Kidney capillary endothelial cell (primary cell): ENCODE measurements at regions not wholly inside any gene's neighbourhood (a gene's known extent, or its start where the extent isn't known, plus 50 kb on each side); places are given as distances from the start of the nearest gene placed in this dataset.
A peak's percentile ranks its signal among the peaks of the same experiment; 100 is the strongest.
"Not testable (repeated sequence)": the region's sequence is repeated elsewhere in the genome, so short reads cannot be mapped to it uniquely, and the experiment has no call there.

Experiments used
- DNase-seq: peaks from one replicate; pipeline ENCODE4 v3.0.0-alpha.2; 2018; ENCODE audit warnings: low spot score

DNA sequence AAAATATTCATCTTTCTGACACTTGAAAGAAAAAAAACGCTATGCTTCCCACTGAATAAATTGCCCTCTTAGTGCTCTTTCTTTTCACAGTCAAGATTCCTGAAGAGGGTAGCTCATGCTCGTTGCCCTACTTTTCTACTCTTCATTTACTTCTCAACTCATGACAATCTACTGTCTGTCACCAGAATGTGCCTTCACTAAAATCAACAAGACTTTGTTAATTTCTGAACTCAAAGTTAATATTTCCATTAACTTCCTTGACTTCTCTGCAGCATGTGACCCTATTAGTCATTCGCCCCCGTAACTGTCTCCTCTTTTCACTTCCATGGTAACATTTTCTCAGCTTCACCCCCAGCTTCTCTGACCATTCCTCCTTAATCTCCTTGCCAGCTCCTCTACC lies 98.9 kb upstream of the MAPRE2 start:
- DNase-seq = no peak

GRCh38 chr18:34942975-34943374 lies 98.2 kb upstream of the MAPRE2 start:
- DNase-seq = no peak

- DNase-seq = no peak
Observed at GRCh38 chr18:34943587-34943986, 97.6 kb upstream of the MAPRE2 start.

GRCh38 chr18:34947711-34948125 lies 93.5 kb upstream of the MAPRE2 start:
- no peak for DNase-seq

- DNase-seq = no peak
Observed at GRCh38 chr18:34951625-34952379, 89.4 kb upstream of the MAPRE2 start.

GRCh38 chr18:34953212-34953611 lies 88.0 kb upstream of the MAPRE2 start:
- no peak for DNase-seq

DNA sequence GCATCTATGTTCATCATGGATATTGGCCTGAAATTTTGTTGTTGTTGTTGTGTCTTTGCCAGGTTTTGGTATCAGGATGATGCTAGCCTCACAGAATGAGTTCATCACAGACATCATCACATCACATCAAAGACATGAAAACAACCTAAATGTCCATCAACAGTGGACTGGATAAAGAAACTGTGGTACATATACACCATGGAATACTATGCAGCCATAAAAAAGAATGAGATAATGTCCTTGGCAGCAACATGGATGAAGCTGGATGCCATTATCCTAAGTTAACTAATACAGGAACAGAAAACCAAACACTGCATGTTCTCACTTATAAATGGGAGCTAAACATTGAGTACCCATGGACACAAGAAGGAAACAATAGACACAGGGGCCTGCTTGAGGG lies 85.7 kb upstream of the MAPRE2 start:
- not testable (repeated sequence) for DNase-seq

DNA sequence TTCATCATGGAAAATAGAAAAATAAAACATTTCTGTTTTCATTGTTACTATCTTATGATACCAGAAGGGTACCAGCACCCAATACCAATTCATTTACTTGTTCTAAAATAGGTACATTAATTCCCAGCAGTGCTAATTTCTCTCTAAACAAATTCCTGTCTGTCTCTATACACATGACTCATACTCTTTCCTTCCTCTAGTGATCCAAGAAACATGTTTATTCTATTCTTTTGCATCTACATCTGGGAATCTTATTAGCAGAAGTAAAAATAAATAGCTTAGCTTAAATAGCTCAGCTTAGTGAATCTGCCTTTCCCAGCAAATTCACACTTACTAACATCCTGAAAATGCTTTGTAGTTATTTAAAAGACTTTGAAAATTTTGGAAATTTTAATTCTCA lies 84.5 kb upstream of the MAPRE2 start:
- DNase-seq = peak; percentile 39

- DNase-seq = no peak
Observed at GRCh38 chr18:34957119-34957863, 83.9 kb upstream of the MAPRE2 start.

DNA sequence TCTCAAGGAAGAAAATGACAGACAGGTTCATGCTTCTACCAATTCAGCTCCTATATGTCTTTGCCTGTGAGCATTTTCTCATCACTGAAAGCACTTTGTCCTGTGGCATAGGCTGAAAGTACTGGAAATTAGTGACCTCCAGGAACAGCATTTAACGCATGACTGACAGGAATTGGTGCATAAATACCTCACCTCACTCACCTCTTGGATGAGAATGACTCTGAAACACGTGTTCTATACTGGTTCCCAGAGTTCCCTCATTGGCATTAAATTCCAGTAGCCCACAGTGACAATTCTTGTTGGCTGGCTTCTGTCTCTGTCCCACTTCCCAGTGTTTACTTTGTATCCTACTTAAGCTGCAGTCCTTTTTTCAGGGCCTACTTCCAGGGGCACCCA lies 83.4 kb upstream of the MAPRE2 start:
- DNase-seq = no peak

GRCh38 chr18:34959211-34959829 lies 81.9 kb upstream of the MAPRE2 start:
- DNase-seq = no peak

DNA sequence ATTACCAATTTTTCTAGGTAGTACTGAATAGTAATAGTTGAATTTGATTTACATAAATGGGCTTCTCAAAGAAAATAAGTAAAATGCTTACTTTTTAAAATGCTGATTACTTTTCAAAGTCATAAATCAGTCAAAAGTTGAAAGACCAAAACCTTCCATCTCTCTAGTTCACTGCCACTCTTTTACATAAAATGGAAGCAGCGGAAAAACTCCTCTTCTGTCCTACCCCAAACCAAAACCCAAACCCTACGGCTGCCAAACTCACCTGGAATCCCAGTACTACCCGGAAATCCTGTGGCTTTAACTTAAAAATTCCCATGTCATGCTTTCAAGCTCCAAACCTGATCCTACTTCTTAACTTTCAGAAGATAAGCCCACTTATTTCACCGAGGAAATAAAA lies 81.2 kb upstream of the MAPRE2 start:
- no peak for DNase-seq

DNA sequence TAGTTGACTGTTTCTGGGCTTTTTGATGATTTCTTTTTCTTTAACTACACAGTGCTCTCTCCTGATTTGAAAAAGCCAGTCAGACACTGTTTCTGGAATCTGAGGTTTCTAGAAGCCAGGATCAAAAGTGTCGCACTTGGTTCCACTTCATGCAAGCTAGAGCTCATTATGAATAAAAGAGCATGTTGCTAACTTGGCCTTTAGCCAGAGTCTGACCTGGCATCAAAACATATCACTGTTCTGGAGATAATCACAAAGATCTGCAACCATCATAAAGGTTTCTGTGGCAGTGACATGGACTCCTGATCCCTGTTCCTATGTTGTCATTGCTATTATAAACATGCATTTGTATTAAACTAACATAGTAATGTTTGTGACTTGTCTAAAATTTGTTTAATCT lies 76.1 kb upstream of the MAPRE2 start:
- DNase-seq = no peak

DNA sequence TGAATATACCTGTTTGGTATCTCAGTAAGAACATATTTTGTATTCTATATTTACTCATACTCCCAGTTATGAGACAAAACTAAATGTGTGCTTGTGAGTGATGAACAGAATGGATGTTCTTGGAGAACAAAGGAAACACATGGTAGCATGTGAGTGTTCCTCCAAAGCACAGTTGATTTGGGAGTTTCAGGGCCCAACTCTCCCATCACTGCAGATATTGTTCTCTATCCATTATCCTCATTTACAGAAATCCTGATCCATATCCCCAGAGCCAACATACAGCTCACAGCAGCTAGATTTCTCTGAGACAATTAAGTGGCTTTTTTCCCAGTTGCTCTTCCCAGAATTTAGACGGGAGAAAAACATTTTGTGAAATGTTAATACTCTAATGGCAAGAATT lies 75.6 kb upstream of the MAPRE2 start:
- DNase-seq = no peak

GRCh38 chr18:34970106-34970505 lies 71.1 kb upstream of the MAPRE2 start:
- no peak for DNase-seq

DNA sequence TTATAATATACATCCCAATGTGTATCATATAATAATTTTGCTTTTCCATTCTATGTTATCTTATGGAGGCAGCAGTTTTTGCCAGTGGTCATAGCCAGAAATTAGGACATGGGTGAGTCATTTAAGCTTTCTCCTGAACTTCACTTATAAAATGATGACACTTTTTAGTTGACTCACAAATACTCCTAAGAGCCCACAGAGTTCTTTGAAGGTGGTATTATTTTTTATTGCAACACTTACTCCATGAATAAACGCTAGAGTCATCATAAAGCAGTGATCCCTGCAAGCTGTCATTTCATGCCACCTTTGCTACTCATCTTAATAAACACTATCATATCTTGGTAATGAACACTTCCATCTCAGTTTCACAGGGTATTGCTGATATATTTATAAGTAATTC lies 69.9 kb upstream of the MAPRE2 start:
- no peak for DNase-seq

- no peak for DNase-seq
Observed at GRCh38 chr18:34972765-34973414, 68.3 kb upstream of the MAPRE2 start.

GRCh38 chr18:34976123-34976522 lies 65.1 kb upstream of the MAPRE2 start:
- no peak for DNase-seq

- DNase-seq = no peak
Observed at GRCh38 chr18:34976534-34976898, 64.7 kb upstream of the MAPRE2 start.

DNA sequence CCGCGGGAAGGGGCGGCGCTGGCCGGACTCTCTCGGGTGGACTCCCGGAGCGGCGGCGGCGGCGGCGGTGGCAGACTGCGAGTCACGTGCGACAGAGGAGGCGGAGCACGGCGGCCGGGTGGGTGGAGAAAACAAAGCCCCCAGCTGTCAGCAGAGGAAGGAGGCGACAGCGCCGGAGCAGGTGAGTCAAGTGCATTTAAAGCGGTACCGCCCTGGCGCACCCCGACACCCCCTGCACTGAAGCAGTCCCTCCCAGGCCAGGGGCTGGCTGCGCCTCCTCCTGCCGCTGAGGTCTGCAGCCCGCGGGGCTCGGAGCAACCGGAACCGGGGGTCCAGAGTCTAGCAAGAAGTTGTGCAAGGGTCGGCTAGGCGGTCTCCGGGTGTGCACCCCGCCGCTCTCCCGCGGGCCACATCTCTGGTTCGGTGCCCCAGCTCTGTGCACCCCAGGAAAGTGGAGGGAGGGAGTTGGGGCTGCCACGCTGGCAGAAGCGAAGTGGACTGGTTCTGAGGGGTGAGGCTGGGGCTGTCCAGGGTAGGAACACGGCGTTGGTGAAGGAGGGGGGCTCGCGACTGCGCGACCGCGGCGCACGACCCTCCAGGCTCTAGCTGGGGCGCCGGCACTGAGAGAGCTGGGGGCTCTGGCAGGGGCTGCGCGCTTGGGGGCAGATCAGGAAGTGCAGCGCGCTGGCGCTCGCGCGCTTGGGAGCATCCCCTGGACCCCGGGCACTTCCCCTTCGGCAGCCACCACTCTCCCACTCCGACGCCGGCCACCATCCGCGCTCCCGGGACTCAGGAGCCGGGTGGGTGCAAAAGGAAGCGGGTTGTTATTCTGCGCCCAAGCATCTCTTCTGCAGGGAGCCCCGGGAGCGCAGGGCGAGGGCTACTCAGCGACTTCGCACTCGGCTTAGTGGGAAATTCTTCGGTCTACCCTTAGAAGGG lies 64.0 kb upstream of the MAPRE2 start:
- peak; percentile 30 for DNase-seq

- DNase-seq = peak; percentile 9
Observed at GRCh38 chr18:34977838-34978532, 63.2 kb upstream of the MAPRE2 start.
